SK-N-SH (cell line): ENCODE measurements at regions not wholly inside any gene's neighbourhood (a gene's known extent, or its start where the extent isn't known, plus 50 kb on each side); places are given as distances from the start of the nearest gene placed in this dataset.

Experiments used
- CTCF ChIA-PET: fragments of 300-600, 350-600 bp; formaldehyde crosslinking; extraction: SDS; loops from one replicate; lab custom pipeline; 2021; lab: Yijun Ruan, JAX
- POLR2A ChIA-PET: fragments of 350-600 bp; sonication (Branson Sonifier 250); formaldehyde crosslinking; extraction: SDS; loops from one replicate; lab custom pipeline; 2020; ENCODE audit warnings: antibody characterized with exemption, inconsistent platforms; lab: Yijun Ruan, JAX
- DNase-seq: peaks from one replicate; pipeline ENCODE4 v3.0.0; 2012
- H2AFZ ChIP-seq: fragments of 200-600 bp; sonication (generic); 2 replicates; pipeline ENCODE4 v1.8.1; 2016; ENCODE audit warnings: antibody characterized with exemption, mild to moderate bottlenecking, low read depth
- H3F3A ChIP-seq: fragments of 200-600 bp; sonication (generic); replicated peaks from 2 replicates; pipeline ENCODE3; 2016; ENCODE audit warnings: antibody characterized with exemption, mild to moderate bottlenecking; ENCODE audit not compliant: insufficient read depth
- H3K27ac ChIP-seq, 2 experiments: fragments of 200-500 bp in 1 of 2; fragments of 200-600 bp in 1 of 2; sonication (Bioruptor generic) in 1 of 2; sonication (generic), shearing (Covaris generic) in 1 of 2; 2 replicates each; pipeline versions ENCODE4 v1.5.1 to v1.6.1; 2014 to 2016; ENCODE audit warnings: low read depth in 2 of 2, inconsistent platforms in 1 of 2, low read length in 1 of 2, mild to moderate bottlenecking in 1 of 2, mixed read lengths in 1 of 2
- H3K27me3 ChIP-seq: fragments of 200-600 bp; sonication (generic), shearing (Covaris generic); 2 replicates; pipeline ENCODE4 v1.6.1; 2016; ENCODE audit warnings: mixed run types; ENCODE audit not compliant: insufficient read depth
- H3K36me3 ChIP-seq, 2 experiments: fragments of 200-500 bp in 1 of 2; fragments of 200-600 bp in 1 of 2; sonication (Bioruptor generic) in 1 of 2; sonication (generic) in 1 of 2; replicated peaks in 1 of 2; 2 replicates each; pipeline versions ENCODE3 to v1.5.1; 2014 to 2016; ENCODE audit warnings: low read length in 1 of 2, mild to moderate bottlenecking in 1 of 2; ENCODE audit not compliant: insufficient read depth in 2 of 2, control insufficient read depth in 1 of 2
- H3K4me1 ChIP-seq, 2 experiments: fragments of 200-500 bp in 1 of 2; fragments of 200-600 bp in 1 of 2; sonication (Bioruptor generic) in 1 of 2; sonication (generic), shearing (Covaris generic) in 1 of 2; 2 replicates each; pipeline versions ENCODE4 v1.5.1 to v1.6.1; 2014 to 2016; ENCODE audit warnings: low read depth in 1 of 2, low read length in 1 of 2, mixed run types in 1 of 2; ENCODE audit not compliant: insufficient read depth in 2 of 2, control insufficient read depth in 1 of 2
- H3K4me2 ChIP-seq: fragments of 200-600 bp; sonication (generic), shearing (Covaris generic); 2 replicates; pipeline ENCODE4 v1.6.1; 2017; ENCODE audit warnings: mixed run types
- H3K4me3 ChIP-seq, 2 experiments: fragments of 200-500 bp in 1 of 2; fragments of 200-600 bp in 1 of 2; sonication (Bioruptor generic) in 1 of 2; sonication (generic), shearing (Covaris generic) in 1 of 2; 2 replicates each; pipeline versions ENCODE4 v1.5.1 to v1.8.1; 2014 to 2016; ENCODE audit warnings: low read depth in 2 of 2, inconsistent platforms in 1 of 2, low read length in 1 of 2, mild to moderate bottlenecking in 1 of 2, mixed read lengths in 1 of 2, moderate library complexity in 1 of 2
- H3K79me2 ChIP-seq: fragments of 200-600 bp; sonication (generic); 2 replicates; pipeline ENCODE4 v1.8.1; 2017; ENCODE audit warnings: mild to moderate bottlenecking; ENCODE audit not compliant: insufficient read depth
- H3K9ac ChIP-seq: fragments of 200-600 bp; sonication (generic); 2 replicates; pipeline ENCODE4 v1.6.1; 2017; ENCODE audit warnings: mixed run types
- H3K9me2 ChIP-seq: fragments of 200-600 bp; sonication (generic); 2 replicates; pipeline ENCODE4 v1.6.1; 2017; ENCODE audit warnings: mixed run types
- H3K9me3 ChIP-seq: fragments of 200-600 bp; sonication (generic); 2 replicates; pipeline ENCODE4 v1.6.1; 2017; ENCODE audit warnings: mixed run types, mild to moderate bottlenecking, moderate library complexity
- H4K20me1 ChIP-seq: fragments of 200-600 bp; sonication (generic); 2 replicates; pipeline ENCODE4 v1.6.1; 2017; ENCODE audit warnings: mild to moderate bottlenecking, mixed run types; ENCODE audit not compliant: insufficient read depth
- CHD2 ChIP-seq: fragments of 150-350 bp; IDR thresholded peaks from 2 replicates; pipeline ENCODE4 v1.6.1; 2018; ENCODE audit warnings: low read length; ENCODE audit not compliant: partially characterized antibody
- ELF1 ChIP-seq: IDR thresholded peaks from 2 replicates; pipeline ENCODE4 v1.4.0; 2012
- EP300 ChIP-seq, 2 experiments: IDR thresholded peaks; 2 replicates each; pipeline versions ENCODE4 v1.4.0 to v1.6.1; 2012; ENCODE audit warnings: borderline replicate concordance in 1 of 2, low read depth in 1 of 2, low read length in 1 of 2
- GABPA ChIP-seq: IDR thresholded peaks from 2 replicates; pipeline ENCODE4 v1.4.0; 2012; ENCODE audit warnings: low read depth, mild to moderate bottlenecking
- GATA2 ChIP-seq: sonication (generic); formaldehyde crosslinking; IDR thresholded peaks from 2 replicates; pipeline ENCODE4 v1.5.0; 2020; ENCODE audit warnings: mild to moderate bottlenecking, missing genetic modification reagents
- IRF3 ChIP-seq: fragments of 150-350 bp; IDR thresholded peaks from 2 replicates; pipeline ENCODE4 v1.6.1; 2016; ENCODE audit warnings: mild to moderate bottlenecking, low read depth, low read length
- MAX ChIP-seq: IDR thresholded peaks from 2 replicates; pipeline ENCODE4 v1.4.0; 2012; ENCODE audit warnings: low read depth
- RCOR1 ChIP-seq: fragments of 150-350 bp; IDR thresholded peaks from 2 replicates; pipeline ENCODE4 v1.6.1; 2017; ENCODE audit warnings: antibody characterized with exemption, low read length
- RFX5 ChIP-seq: IDR thresholded peaks from 2 replicates; pipeline ENCODE4 v1.6.1; 2012; ENCODE audit warnings: mild to moderate bottlenecking, improper control_type of control experiment, low read length
- RXRA ChIP-seq: IDR thresholded peaks from 2 replicates; pipeline ENCODE4 v1.4.0; 2012; ENCODE audit warnings: low read depth, mild to moderate bottlenecking, borderline replicate concordance
- SIN3A ChIP-seq: IDR thresholded peaks from 2 replicates; pipeline ENCODE4 v1.6.1; 2012; ENCODE audit warnings: low read depth, mild to moderate bottlenecking, low read length, moderate library complexity, borderline replicate concordance
- SMC3 ChIP-seq: IDR thresholded peaks from 2 replicates; pipeline ENCODE4 v1.6.1; 2012; ENCODE audit warnings: low read depth, low read length, improper control_type of control experiment
- TEAD4 ChIP-seq: IDR thresholded peaks from 2 replicates; pipeline ENCODE4 v1.4.0; 2012; ENCODE audit warnings: mild to moderate bottlenecking, borderline replicate concordance; ENCODE audit not compliant: insufficient read depth
- YY1 ChIP-seq: IDR thresholded peaks from 2 replicates; pipeline ENCODE4 v1.4.0; 2012; ENCODE audit warnings: low read depth, mild to moderate bottlenecking
- ZBTB33 ChIP-seq: IDR thresholded peaks from 2 replicates; pipeline ENCODE4 v1.4.0; 2012; ENCODE audit warnings: low read depth, borderline replicate concordance
- WGBS: methylation state at CpG from one replicate; pipeline ENCODE4 v1.1.6; 2017; ENCODE audit warnings: low lambda C conversion rate; 5-methylcytosine and 5-hydroxymethylcytosine counted together
- TF ChIP-seq, protein P1 (sequence below): IDR thresholded peaks from 2 replicates; pipeline ENCODE4 v1.6.1; 2012; ENCODE audit warnings: mild to moderate bottlenecking, low read depth, low read length, moderate library complexity
- TF ChIP-seq, protein P2 (sequence below): IDR thresholded peaks from 2 replicates; pipeline ENCODE4 v1.4.0; 2012; ENCODE audit warnings: low read depth, borderline replicate concordance

DNA sequence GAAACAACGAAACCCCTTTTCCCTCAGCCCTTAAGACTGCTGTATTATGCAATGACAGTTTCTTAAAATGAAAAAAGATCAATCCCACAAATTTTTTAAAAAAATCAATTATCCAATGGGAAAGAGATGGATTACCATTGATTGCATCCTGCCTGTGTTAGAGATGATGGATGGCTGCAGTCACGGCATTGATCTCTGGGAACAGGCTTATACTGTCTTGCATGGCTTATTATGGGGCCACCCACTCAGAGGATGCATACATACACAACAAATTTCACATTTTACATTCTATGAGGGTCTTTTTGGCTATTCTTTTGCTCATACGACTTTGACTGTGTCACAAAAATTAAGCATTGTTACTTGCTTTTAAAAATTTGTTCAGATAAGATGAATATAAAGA lies 724.3 kb downstream of the HDGFL1 start:
- no peaks in the 10 kb centered on the region; the same call in 1 of the 2 replicates for H3K79me2 ChIP-seq
- no peaks in the 10 kb centered on the region for H3K9me2 ChIP-seq
- TF ChIP-seq RCOR1 (no peak), SIN3A (no peak), YY1 (no peak), GABPA (no peak), ELF1 (no peak), SMC3 (no peak), IRF3 (no peak), CHD2 (no peak), GATA2 (CRISPR knock-in tag) (no peak), ZBTB33 (no peak), RFX5 (no peak), RXRA (no peak), EP300 (IDR thresholded peaks at IDR 0.05; ENCODE audit: borderline replicate concordance in 1 of 2, low read depth in 1 of 2, low read length in 1 of 2) (no peak), TEAD4 (no peak), MAX (no peak)
- TF ChIP-seq, protein P1, sequence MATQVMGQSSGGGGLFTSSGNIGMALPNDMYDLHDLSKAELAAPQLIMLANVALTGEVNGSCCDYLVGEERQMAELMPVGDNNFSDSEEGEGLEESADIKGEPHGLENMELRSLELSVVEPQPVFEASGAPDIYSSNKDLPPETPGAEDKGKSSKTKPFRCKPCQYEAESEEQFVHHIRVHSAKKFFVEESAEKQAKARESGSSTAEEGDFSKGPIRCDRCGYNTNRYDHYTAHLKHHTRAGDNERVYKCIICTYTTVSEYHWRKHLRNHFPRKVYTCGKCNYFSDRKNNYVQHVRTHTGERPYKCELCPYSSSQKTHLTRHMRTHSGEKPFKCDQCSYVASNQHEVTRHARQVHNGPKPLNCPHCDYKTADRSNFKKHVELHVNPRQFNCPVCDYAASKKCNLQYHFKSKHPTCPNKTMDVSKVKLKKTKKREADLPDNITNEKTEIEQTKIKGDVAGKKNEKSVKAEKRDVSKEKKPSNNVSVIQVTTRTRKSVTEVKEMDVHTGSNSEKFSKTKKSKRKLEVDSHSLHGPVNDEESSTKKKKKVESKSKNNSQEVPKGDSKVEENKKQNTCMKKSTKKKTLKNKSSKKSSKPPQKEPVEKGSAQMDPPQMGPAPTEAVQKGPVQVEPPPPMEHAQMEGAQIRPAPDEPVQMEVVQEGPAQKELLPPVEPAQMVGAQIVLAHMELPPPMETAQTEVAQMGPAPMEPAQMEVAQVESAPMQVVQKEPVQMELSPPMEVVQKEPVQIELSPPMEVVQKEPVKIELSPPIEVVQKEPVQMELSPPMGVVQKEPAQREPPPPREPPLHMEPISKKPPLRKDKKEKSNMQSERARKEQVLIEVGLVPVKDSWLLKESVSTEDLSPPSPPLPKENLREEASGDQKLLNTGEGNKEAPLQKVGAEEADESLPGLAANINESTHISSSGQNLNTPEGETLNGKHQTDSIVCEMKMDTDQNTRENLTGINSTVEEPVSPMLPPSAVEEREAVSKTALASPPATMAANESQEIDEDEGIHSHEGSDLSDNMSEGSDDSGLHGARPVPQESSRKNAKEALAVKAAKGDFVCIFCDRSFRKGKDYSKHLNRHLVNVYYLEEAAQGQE, result no peak
- TF ChIP-seq, protein P2, sequence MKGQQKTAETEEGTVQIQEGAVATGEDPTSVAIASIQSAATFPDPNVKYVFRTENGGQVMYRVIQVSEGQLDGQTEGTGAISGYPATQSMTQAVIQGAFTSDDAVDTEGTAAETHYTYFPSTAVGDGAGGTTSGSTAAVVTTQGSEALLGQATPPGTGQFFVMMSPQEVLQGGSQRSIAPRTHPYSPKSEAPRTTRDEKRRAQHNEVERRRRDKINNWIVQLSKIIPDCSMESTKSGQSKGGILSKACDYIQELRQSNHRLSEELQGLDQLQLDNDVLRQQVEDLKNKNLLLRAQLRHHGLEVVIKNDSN, result no peak
- ChIA-PET POLR2A (no interaction called here), CTCF (no interaction called here)
- no peaks in the 10 kb centered on the region for H3K4me1 ChIP-seq
- H3K9ac ChIP-seq, result no peak overlapping the region
- H3K9me3 ChIP-seq, result no peaks in the 10 kb centered on the region
- no peaks in the 10 kb centered on the region for H3K27me3 ChIP-seq
- no peak overlapping the region for H3K4me3 ChIP-seq
- H3K36me3 ChIP-seq, result no peaks in the 10 kb centered on the region
- no peak overlapping the region for H2AFZ ChIP-seq
- H3K4me2 ChIP-seq, result no peak overlapping the region
- no peak overlapping the region for H3K27ac ChIP-seq
- H4K20me1 ChIP-seq, result no peaks in the 10 kb centered on the region
- no peak for DNase-seq
- 55% methylated on average over 3 of the region's 3 CpGs for WGBS
- H3F3A ChIP-seq, result peaks cover 5% of the 10 kb centered on the region
